ENCODE measurements at regions not wholly inside any gene's neighbourhood (a gene's known extent, or its start where the extent isn't known, plus 50 kb on each side); places are given as distances from the start of the nearest gene placed in this dataset.

- TF ChIP-seq CTCF (IDR thresholded peaks at IDR 0.05) (no peak), POLR2A (IDR thresholded peaks at IDR 0.05) (no peak)
Observed at GRCh38 chr14:32003585-32003984, 73.5 kb upstream of the ARHGAP5 start.

Data from gastroesophageal sphincter (tissue), 3 donors.